Thyroid gland (tissue), 4 donors: ENCODE measurements at regions not wholly inside any gene's neighbourhood (a gene's known extent, or its start where the extent isn't known, plus 50 kb on each side); places are given as distances from the start of the nearest gene placed in this dataset.
A peak's percentile ranks its signal among the peaks of the same experiment; 100 is the strongest.

Experiments
- DNase-seq, 2 donors: peaks; one replicate each; pipeline ENCODE4 v3.0.0-alpha.2; 2019
- H3K27ac ChIP-seq, 3 donors: fragments of 200-600 bp; sonication (generic); 1 replicate in 2 of 3; 2 replicates in 1 of 3; pipeline ENCODE4 v1.5.1; 2016 to 2019; ENCODE audit warnings: mild to moderate bottlenecking in 1 of 3, moderate library complexity in 1 of 3
- H3K27me3 ChIP-seq: fragments of 200-600 bp; sonication (generic); one replicate; pipeline ENCODE4 v1.5.1; 2019
- H3K36me3 ChIP-seq, 2 donors: fragments of 200-600 bp; sonication (generic); one replicate each; pipeline ENCODE4 v1.5.1; 2016 to 2019
- H3K4me1 ChIP-seq, 2 donors: fragments of 200-600 bp; sonication (generic); one replicate each; pipeline ENCODE4 v1.5.1; 2017 to 2019
- H3K4me3 ChIP-seq, 3 donors: fragments of 200-600 bp; sonication (generic); replicated peaks in 1 of 3; 1 replicate in 2 of 3; 2 replicates in 1 of 3; pipeline ENCODE4 v1.5.1; 2016; ENCODE audit warnings: mild to moderate bottlenecking in 1 of 3
- H3K9me3 ChIP-seq: fragments of 200-600 bp; sonication (generic); one replicate; pipeline ENCODE4 v1.5.1; 2017
- POLR2A ChIP-seq, 2 donors: fragments of 450-650 bp; IDR thresholded peaks; one replicate each; pipeline ENCODE4 v1.6.1; 2017; ENCODE audit warnings: antibody characterized with exemption in 2 of 2, mild to moderate bottlenecking in 2 of 2, moderate library complexity in 1 of 2
- WGBS, 2 donors: methylation state at CpG; one replicate each; pipeline ENCODE4 v1.1.5; 2017; 5-methylcytosine and 5-hydroxymethylcytosine counted together
- intact Hi-C: fragments of 100-400 bp; cut with DNase I; formaldehyde crosslinking; loops from one replicate; pipeline ENCODE4 v1.15.1; 2023
- TF ChIP-seq, protein P1 (sequence below), 6 experiments: fragments of 200-600 bp in 3 of 6; fragments of 450-650 bp in 3 of 6; sonication (generic) in 3 of 6; IDR thresholded peaks; one replicate each; pipeline ENCODE4 v1.5.1; 2016 to 2019; ENCODE audit warnings: antibody characterized with exemption in 6 of 6, mild to moderate bottlenecking in 2 of 6, inconsistent platforms in 1 of 6, moderate library complexity in 1 of 6

DNA sequence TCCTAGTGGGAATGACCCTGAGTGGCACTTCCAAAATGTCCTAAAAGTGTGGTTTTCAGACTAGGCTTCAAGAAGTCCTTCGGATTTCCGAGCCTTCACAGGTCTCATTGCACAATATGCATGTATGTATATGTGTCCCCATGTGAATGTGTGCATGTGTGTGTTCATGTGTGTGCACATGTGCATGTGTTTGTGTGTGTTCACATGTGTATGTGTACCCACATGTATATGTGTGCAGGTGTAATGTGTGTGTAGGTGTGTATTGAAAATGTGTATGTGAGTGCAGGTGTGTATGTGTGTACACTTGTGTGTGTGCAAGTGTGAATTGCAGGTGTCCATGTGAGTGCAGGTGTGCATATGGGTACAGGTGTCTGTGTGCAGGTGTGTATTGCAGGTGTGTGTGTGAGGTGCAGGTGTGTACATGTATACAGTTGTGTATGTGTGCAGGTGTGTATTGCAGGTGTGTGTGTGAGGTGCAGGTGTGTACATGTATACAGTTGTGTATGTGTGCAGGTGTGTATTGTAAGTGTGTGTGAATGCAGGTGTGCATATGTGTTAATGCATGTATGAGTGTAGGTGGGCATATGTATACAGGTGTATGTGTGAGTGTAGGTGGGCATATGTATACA lies 124.4 kb upstream of the EPB41L3 start:
- Histone ChIP-seq H3K36me3 (no peaks in the 10 kb centered on the region), H3K9me3 (no peaks in the 10 kb centered on the region), H3K4me3 (no peak overlapping the region), H3K27me3 (no peaks in the 10 kb centered on the region), H3K4me1 (no peaks in the 10 kb centered on the region), H3K27ac (no peak overlapping the region)
- WGBS, 2 donors: 47 to 68% methylated on average over 2 of the region's 2 CpGs
- intact Hi-C loops: no loop called here
- no peak for DNase-seq
- TF ChIP-seq, protein P1, sequence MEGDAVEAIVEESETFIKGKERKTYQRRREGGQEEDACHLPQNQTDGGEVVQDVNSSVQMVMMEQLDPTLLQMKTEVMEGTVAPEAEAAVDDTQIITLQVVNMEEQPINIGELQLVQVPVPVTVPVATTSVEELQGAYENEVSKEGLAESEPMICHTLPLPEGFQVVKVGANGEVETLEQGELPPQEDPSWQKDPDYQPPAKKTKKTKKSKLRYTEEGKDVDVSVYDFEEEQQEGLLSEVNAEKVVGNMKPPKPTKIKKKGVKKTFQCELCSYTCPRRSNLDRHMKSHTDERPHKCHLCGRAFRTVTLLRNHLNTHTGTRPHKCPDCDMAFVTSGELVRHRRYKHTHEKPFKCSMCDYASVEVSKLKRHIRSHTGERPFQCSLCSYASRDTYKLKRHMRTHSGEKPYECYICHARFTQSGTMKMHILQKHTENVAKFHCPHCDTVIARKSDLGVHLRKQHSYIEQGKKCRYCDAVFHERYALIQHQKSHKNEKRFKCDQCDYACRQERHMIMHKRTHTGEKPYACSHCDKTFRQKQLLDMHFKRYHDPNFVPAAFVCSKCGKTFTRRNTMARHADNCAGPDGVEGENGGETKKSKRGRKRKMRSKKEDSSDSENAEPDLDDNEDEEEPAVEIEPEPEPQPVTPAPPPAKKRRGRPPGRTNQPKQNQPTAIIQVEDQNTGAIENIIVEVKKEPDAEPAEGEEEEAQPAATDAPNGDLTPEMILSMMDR (IDR thresholded peaks at IDR 0.05): no peak
- no peak for TF ChIP-seq POLR2A (IDR thresholded peaks at IDR 0.05)

DNA sequence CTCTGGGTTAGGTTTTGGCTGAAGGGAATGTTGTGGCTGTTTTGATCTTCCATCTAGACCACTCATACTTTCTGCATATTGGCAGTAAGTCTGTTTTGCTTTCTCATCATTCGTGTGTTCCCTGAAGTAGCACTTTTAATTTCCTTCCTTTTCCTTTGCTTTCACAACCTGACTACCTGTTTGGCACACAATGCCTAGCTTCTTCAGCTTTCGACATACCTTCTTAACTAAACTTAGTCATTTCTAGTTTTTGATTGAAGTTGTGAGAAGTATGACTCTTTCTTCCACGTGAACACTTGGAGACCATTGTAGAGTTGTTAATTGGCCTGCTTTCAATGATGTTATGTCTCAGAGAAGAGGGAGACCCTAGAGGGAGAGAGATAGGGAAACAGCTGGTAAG lies 123.6 kb upstream of the EPB41L3 start:
- intact Hi-C loops: no loop called here
- WGBS, 2 donors: 32 to 35% methylated on average over 3 of the region's 3 CpGs
- H3K27ac ChIP-seq: no peak overlapping the region
- TF ChIP-seq, protein P1 (IDR thresholded peaks at IDR 0.05): no peak
- no peak for TF ChIP-seq POLR2A (IDR thresholded peaks at IDR 0.05)
- H3K4me1 ChIP-seq: no peaks in the 10 kb centered on the region
- H3K27me3 ChIP-seq: no peaks in the 10 kb centered on the region
- DNase-seq: no peak
- no peaks in the 10 kb centered on the region for H3K36me3 ChIP-seq
- H3K4me3 ChIP-seq: no peak overlapping the region
- no peaks in the 10 kb centered on the region for H3K9me3 ChIP-seq

DNA sequence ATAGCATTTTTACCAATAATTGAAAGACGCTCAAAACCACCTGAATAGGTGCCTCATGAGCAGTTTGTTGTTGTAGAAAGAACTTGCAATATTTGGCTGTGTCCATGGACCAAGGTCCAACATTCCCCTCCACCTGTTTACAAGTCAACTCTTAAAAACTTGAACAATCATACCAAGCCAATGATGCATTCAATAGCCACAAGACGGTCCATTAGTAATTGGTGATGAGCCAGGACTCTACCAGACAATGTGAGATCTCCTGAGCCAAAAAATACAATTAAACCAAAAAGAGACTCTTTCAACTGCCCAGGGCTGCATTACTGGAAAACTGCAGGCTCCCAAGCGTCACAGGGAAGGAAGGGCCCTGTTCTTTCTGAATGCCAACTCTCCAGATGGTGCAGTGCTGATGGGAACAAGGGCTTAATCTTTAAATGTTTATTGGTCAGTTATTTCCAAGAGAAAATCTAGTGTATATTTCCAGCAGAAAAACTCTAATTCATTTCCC lies 118.8 kb upstream of the EPB41L3 start:
- H3K4me3 ChIP-seq: no peak overlapping the region
- intact Hi-C loops: no loop called here
- no peaks in the 10 kb centered on the region for H3K9me3 ChIP-seq
- DNase-seq: peak in 1 of 2 donors; percentile 2
- no peaks in the 10 kb centered on the region for H3K36me3 ChIP-seq
- TF ChIP-seq POLR2A (IDR thresholded peaks at IDR 0.05): no peak
- TF ChIP-seq, protein P1 (IDR thresholded peaks at IDR 0.05): no peak
- H3K4me1 ChIP-seq: no peaks in the 10 kb centered on the region
- H3K27ac ChIP-seq: no peak overlapping the region
- 50 to 61% methylated on average over 3 of the region's 3 CpGs for WGBS, 2 donors
- H3K27me3 ChIP-seq: no peaks in the 10 kb centered on the region

DNA sequence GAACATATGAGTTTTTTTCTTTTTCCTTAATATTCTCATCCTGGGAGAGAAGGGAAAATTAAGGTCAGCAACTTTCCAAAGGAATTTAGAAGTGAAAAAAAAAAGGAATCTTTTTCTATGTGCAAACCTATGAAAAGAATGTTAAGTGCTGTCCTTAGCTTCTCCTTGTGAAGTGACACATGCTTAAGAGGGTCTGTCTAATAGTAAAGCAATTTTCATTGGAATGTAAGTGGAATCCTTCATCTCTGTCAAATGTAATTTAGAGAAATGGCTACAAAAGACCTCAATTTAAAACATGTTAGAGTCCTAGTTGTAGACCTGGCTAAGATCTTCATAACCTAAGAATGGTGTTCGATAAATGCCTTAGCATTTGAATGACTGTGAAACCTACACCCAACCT lies 117.4 kb upstream of the EPB41L3 start:
- Histone ChIP-seq H3K27me3 (no peaks in the 10 kb centered on the region), H3K4me1 (no peaks in the 10 kb centered on the region), H3K9me3 (no peaks in the 10 kb centered on the region), H3K4me3 (no peak overlapping the region), H3K27ac (no peak overlapping the region), H3K36me3 (no peaks in the 10 kb centered on the region)
- no peak for TF ChIP-seq POLR2A (IDR thresholded peaks at IDR 0.05)
- TF ChIP-seq, protein P1 (IDR thresholded peaks at IDR 0.05): no peak
- intact Hi-C loops: no loop called here
- WGBS, 2 donors: 76 to 89% methylated on average over 1 of the region's 1 CpG
- no peak for DNase-seq

DNA sequence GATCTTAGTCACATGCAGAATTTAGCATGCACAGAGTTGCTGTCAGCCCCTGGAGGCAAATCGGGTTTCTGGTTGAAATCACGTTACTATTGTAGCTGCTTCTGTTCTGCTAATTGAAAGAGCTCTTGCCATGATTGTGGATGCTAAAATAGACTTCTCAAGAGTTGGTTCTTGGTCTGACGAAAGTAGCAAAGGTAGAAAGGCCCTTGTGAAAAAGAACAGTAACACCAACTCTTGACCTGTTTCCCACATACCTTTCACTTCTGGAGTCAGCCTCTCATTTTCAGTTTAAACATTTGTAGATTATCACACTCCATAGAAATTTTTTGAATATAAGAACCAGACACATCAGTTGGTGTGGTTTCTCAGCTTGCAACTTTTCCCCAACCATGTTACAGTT lies 110.0 kb upstream of the EPB41L3 start:
- Histone ChIP-seq H3K4me1 (no peaks in the 10 kb centered on the region), H3K27me3 (no peaks in the 10 kb centered on the region), H3K36me3 (no peaks in the 10 kb centered on the region), H3K27ac (no peak overlapping the region), H3K9me3 (no peaks in the 10 kb centered on the region), H3K4me3 (no peak overlapping the region)
- DNase-seq: no peak
- TF ChIP-seq POLR2A (IDR thresholded peaks at IDR 0.05): no peak
- TF ChIP-seq, protein P1 (IDR thresholded peaks at IDR 0.05): no peak
- whole genome bisulfite sequencing, 2 donors: 70 to 80% methylated on average over 3 of the region's 3 CpGs
- intact Hi-C loops: no loop called here
